GM12892 (cell line): ENCODE measurements at regions not wholly inside any gene's neighbourhood (a gene's known extent, or its start where the extent isn't known, plus 50 kb on each side); places are given as distances from the start of the nearest gene placed in this dataset.

Experiments
- POLR2A ChIP-seq: IDR thresholded peaks from 2 replicates; pipeline ENCODE4 v1.6.1; 2011; ENCODE audit warnings: low read depth, low read length, control low read depth
- POLR2AphosphoS5 ChIP-seq: IDR thresholded peaks from 2 replicates; pipeline ENCODE4 v1.6.1; 2011; ENCODE audit warnings: low read depth, low read length, control low read depth
- TAF1 ChIP-seq: IDR thresholded peaks from 2 replicates; pipeline ENCODE4 v1.6.1; 2011; ENCODE audit warnings: low read depth, mild to moderate bottlenecking, control low read depth, low read length, borderline replicate concordance

DNA sequence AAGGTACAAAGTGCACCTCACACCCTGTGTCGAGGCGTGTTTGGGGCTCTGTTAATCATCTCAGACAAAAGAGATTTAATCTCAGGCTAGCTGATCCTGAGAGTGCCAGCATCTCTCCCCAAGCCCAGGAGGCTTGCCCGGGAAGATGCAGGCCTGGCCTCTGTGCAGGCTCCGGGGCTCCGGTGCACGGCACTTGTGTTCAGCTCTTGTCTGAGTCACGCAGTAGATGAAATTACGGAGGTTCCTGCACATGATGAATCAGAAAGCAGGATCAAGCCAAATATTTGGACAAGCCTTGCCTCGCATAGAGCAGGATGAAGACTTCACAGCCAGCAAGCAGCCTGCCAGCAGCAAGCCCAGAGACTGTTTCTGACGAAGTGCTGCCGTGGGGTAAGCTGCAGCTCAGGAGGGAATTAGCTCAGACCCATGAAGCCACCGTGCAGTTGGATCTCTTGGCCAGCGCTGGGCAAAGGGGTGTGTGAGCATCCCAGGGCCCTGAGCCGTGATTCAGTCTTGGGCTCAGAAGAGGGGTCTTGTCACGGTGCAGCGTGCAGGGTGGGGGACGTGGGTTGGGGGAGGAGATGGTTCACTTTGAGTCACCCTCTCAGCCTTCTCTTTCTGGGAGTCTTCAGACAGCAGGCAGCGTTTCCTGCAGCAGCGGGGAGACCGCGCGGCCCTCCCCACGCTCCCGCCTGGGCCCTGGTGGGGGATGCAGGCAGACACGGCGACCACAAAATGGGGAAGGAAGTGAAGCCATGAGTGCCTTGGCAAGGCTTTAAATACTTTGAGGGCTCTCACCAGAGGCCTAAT lies 89.2 kb upstream of the MEF2A start:
- TF ChIP-seq POLR2AphosphoS5 (no peak), POLR2A (no peak), TAF1 (no peak)
